ENCODE measurements at regions not wholly inside any gene's neighbourhood (a gene's known extent, or its start where the extent isn't known, plus 50 kb on each side); places are given as distances from the start of the nearest gene placed in this dataset.

DNA sequence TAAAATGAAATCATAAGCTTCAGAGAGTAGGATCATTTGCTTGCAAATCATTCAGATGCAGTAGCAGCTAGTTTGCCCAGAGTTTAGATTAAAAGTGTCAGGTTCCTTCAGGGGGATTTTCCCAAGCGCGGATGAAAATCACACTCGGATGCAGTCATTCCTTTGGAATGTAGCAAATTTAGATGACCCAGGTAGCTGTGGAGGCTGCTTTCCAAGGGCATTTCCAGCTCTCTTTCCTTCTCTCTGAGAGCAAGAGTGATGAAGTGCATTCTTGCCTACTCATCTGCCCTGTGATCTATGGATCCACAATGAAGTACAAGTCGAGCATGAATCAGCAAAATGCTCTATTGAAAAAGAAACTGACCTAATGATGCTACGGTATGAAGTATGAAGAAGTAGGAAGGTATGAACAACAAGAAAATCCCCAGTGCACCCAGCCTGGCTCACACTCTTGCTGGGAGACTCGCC lies 200.2 kb downstream of the PLK2 start:
- Histone ChIP-seq H3K36me3 (ENCODE audit: insufficient read depth, low read length) (no peaks in the 10 kb centered on the region), H3K27ac (ENCODE audit: low read depth, low read length) (no peak overlapping the region), H3K4me3 (ENCODE audit: low read length) (no peak overlapping the region), H3K4me1 (ENCODE audit: insufficient read depth, low read length) (no peaks in the 10 kb centered on the region), H3K27me3 (ENCODE audit: insufficient read depth, low read length, poor library complexity, severe bottlenecking) (no peaks in the 10 kb centered on the region), H3K9me3 (ENCODE audit: low read length) (no peaks in the 10 kb centered on the region)
- Mint-ChIP-seq H3K27me3 (no peaks in the 10 kb centered on the region), H3K4me3 (no peak overlapping the region), H3K27ac (no peak overlapping the region), H3K36me3 (no peaks in the 10 kb centered on the region), H3K4me1 (no peaks in the 10 kb centered on the region), H3K9me3 (peaks cover 0 to 5% (median 0%) of the 10 kb centered on the region in 5 donors)
- ChIA-PET CTCF (no interaction called here), POLR2A (no interaction called here)
- DNase-seq = no peak

DNA sequence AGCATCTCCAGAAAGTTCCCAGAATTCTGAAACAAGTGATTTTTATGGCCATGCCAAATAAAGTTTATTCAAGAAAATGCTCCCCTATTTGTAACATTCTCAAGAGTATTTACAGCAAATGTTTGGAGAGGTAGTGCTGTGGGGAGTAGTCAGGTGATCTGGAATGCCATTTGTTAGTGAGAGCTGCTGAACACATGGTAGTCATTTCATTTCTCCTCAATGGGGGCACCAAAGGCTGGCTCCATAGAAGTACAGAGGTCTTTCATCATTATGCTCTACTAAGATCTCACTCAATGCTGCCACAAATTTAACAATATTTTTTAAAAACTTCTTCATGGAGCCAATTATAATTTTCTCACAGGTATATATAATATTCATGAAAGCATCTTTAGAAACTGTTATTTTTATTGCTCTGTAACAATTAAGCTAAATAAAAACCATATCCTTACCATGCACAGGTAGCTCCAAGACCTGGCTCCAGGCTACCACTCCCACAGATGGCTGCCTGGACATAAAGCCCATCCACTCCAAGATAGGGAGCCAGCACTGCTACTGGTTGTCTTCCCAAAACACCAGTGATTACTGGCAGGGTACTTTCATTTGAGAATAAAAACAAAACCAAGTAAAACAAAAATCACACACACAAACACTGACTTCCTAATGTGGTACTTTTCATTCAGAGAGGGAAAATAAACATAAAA lies 200.8 kb downstream of the PLK2 start:
- DNase-seq = no peak
- no peaks in the 10 kb centered on the region for H3K9me3 ChIP-seq (ENCODE audit: low read length)
- no peaks in the 10 kb centered on the region for H3K27me3 Mint-ChIP-seq
- no peak overlapping the region for H3K4me3 Mint-ChIP-seq
- CTCF ChIA-PET = no interaction called here
- no peaks in the 10 kb centered on the region for H3K4me1 Mint-ChIP-seq
- H3K4me1 ChIP-seq (ENCODE audit: insufficient read depth, low read length) = no peaks in the 10 kb centered on the region
- H3K9me3 Mint-ChIP-seq = peaks cover 0 to 5% (median 0%) of the 10 kb centered on the region in 5 donors
- H3K36me3 Mint-ChIP-seq = no peaks in the 10 kb centered on the region
- no peak overlapping the region for H3K27ac Mint-ChIP-seq
- H3K4me3 ChIP-seq (ENCODE audit: low read length) = no peak overlapping the region
- H3K27ac ChIP-seq (ENCODE audit: low read depth, low read length) = no peak overlapping the region
- H3K36me3 ChIP-seq (ENCODE audit: insufficient read depth, low read length) = no peaks in the 10 kb centered on the region
- POLR2A ChIA-PET = no interaction called here
- H3K27me3 ChIP-seq (ENCODE audit: insufficient read depth, low read length, poor library complexity, severe bottlenecking) = no peaks in the 10 kb centered on the region

DNA sequence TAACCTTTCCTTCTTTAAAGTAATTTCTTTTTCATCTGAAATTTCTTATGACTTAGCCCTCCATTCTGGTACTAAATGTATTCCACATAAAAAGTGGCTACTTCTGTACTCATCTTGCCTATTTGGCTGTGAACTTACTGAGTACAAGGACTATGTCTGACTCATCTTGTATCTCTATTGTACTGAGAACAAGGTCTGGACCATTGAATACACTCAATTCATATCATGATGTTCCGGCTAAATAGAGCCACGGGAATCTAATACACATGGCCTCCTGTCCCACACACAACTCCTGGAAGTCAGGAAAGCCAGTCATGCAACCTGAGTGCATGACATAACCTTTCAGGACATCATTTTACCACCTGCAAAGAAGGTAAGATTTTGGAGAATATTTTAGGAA lies 203.9 kb downstream of the PLK2 start:
- Mint-ChIP-seq H3K27me3 (no peaks in the 10 kb centered on the region), H3K4me1 (no peaks in the 10 kb centered on the region), H3K27ac (no peak overlapping the region), H3K9me3 (peaks cover 0 to 2% (median 0%) of the 10 kb centered on the region in 5 donors), H3K36me3 (no peaks in the 10 kb centered on the region), H3K4me3 (no peak overlapping the region)
- H3K27ac ChIP-seq (ENCODE audit: low read depth, low read length) = no peak overlapping the region
- H3K9me3 ChIP-seq (ENCODE audit: low read length) = no peaks in the 10 kb centered on the region
- H3K4me1 ChIP-seq (ENCODE audit: insufficient read depth, low read length) = no peaks in the 10 kb centered on the region
- no peaks in the 10 kb centered on the region for H3K36me3 ChIP-seq (ENCODE audit: insufficient read depth, low read length)
- no peak for DNase-seq
- CTCF ChIA-PET = no interaction called here
- POLR2A ChIA-PET = no interaction called here
- H3K4me3 ChIP-seq (ENCODE audit: low read length) = no peak overlapping the region
- H3K27me3 ChIP-seq (ENCODE audit: insufficient read depth, low read length, poor library complexity, severe bottlenecking) = no peaks in the 10 kb centered on the region

DNA sequence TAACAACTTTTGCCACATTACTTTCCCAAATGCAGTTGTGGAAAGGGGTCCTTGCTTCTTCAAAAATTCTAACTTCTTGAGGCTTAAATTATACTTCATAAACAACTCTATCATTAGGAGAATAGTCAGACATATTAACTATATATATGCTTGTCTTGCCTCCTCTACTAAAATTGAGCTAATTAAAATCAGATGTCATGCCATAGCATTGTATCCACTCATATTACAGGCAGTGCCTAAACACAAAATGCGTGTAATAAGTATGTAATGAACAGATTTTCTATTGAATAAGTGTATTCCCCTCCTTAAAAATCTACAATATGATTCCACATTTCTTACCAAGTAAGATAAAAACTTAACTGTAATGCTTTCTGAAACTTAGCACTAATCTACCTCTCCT lies 204.5 kb downstream of the PLK2 start:
- CTCF ChIA-PET = no interaction called here
- H3K36me3 Mint-ChIP-seq = no peaks in the 10 kb centered on the region
- no peaks in the 10 kb centered on the region for H3K4me1 ChIP-seq (ENCODE audit: insufficient read depth, low read length)

DNA sequence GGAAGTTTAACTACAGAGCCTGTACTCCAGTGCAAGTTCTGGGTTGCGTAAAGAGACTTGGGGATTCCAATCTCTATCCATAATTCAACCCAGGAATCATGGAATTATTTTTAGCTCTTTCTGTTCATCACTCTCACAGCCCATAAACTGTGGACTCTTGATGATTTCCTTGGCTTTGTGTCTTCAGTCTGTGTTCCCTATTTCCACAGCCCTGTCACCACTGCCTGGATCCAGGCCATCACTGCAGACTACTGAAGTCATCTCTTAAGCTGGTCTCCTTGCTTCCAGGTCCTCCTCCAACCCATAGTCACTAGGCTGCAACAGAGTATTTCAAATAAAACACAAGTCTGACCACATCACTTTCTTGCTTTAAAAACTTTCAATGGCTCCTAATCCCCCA lies 211.7 kb downstream of the PLK2 start:
- Mint-ChIP-seq H3K27me3 (peaks cover 0 to 2% of the 10 kb centered on the region in 2 donors), H3K36me3 (no peaks in the 10 kb centered on the region)
- CTCF ChIA-PET = no interaction called here

More for the DNA sequence above, 204.5 kb downstream of the PLK2 start:
- Histone ChIP-seq H3K4me3 (ENCODE audit: low read length) (no peak overlapping the region), H3K9me3 (ENCODE audit: low read length) (no peaks in the 10 kb centered on the region), H3K36me3 (ENCODE audit: insufficient read depth, low read length) (no peaks in the 10 kb centered on the region), H3K27ac (ENCODE audit: low read depth, low read length) (no peak overlapping the region), H3K27me3 (ENCODE audit: insufficient read depth, low read length, poor library complexity, severe bottlenecking) (no peaks in the 10 kb centered on the region)
- DNase-seq = no peak
- H3K4me1 Mint-ChIP-seq = no peaks in the 10 kb centered on the region
- H3K4me3 Mint-ChIP-seq = no peak overlapping the region
- POLR2A ChIA-PET = no interaction called here
- no peak overlapping the region for H3K27ac Mint-ChIP-seq
- no peaks in the 10 kb centered on the region for H3K27me3 Mint-ChIP-seq
- peaks cover 0 to 2% (median 0%) of the 10 kb centered on the region in 5 donors for H3K9me3 Mint-ChIP-seq

DNA sequence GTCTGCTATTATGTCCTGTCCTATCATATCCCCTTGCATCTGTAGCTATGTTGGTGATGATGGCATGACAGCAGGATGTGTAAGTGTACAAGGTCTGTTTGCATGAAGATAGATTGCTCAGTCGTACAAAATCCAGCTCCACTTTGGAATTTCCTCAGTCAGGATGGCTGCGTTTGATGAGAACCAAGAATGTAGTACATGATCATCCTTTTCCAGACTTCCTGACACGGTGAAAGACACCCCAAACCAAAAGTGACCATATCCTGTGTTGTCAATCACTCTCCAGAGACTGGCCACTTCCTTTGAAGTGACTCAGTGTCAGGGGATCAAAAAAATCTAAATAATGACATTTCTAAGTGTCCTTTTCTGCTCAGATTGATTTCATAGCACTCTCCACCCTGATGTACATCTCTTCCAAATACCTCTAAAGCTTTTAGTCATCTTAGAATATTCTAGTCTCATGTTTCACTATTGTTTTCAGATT lies 213.4 kb downstream of the PLK2 start:
- Mint-ChIP-seq H3K4me3 (no peak overlapping the region), H3K36me3 (no peaks in the 10 kb centered on the region), H3K27ac (no peak overlapping the region), H3K4me1 (no peaks in the 10 kb centered on the region), H3K27me3 (peaks cover 0 to 2% of the 10 kb centered on the region in 2 donors), H3K9me3 (no peaks in the 10 kb centered on the region)
- ChIA-PET POLR2A (no interaction called here), CTCF (no interaction called here)
- DNase-seq = no peak
- no peaks in the 10 kb centered on the region for H3K9me3 ChIP-seq (ENCODE audit: low read length)
- no peaks in the 10 kb centered on the region for H3K27me3 ChIP-seq (ENCODE audit: insufficient read depth, low read length, poor library complexity, severe bottlenecking)
- no peak overlapping the region for H3K4me3 ChIP-seq (ENCODE audit: low read length)
- H3K36me3 ChIP-seq (ENCODE audit: insufficient read depth, low read length) = no peaks in the 10 kb centered on the region
- no peaks in the 10 kb centered on the region for H3K4me1 ChIP-seq (ENCODE audit: insufficient read depth, low read length)
- H3K27ac ChIP-seq (ENCODE audit: low read depth, low read length) = no peak overlapping the region

More for the DNA sequence above, 211.7 kb downstream of the PLK2 start:
- no peaks in the 10 kb centered on the region for H3K4me1 ChIP-seq (ENCODE audit: insufficient read depth, low read length)
- H3K36me3 ChIP-seq (ENCODE audit: insufficient read depth, low read length) = no peaks in the 10 kb centered on the region
- no peak overlapping the region for H3K4me3 ChIP-seq (ENCODE audit: low read length)
- no peaks in the 10 kb centered on the region for H3K9me3 ChIP-seq (ENCODE audit: low read length)
- Mint-ChIP-seq H3K4me3 (no peak overlapping the region), H3K27ac (no peak overlapping the region), H3K4me1 (no peaks in the 10 kb centered on the region), H3K9me3 (no peaks in the 10 kb centered on the region)
- DNase-seq = no peak
- no peak overlapping the region for H3K27ac ChIP-seq (ENCODE audit: low read depth, low read length)
- no peaks in the 10 kb centered on the region for H3K27me3 ChIP-seq (ENCODE audit: insufficient read depth, low read length, poor library complexity, severe bottlenecking)
- POLR2A ChIA-PET = no interaction called here

DNA sequence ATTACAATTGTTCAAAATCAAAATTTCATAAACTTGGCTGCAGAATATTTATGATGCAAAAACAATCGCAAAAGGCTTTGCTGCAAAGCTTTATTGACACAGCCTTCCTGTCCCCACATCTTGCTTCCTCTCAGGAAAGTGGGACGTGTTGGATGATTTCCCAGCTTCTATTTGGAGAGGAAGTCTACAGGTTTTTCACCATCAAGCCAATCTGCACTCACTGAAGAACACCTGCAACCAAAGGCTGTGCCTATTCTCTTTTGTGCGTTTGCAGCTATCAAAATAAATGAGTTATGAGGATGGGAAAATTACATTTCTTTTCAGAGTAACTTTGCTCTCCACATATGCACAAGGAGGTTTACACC lies 214.4 kb downstream of the PLK2 start:
- no peaks in the 10 kb centered on the region for H3K36me3 ChIP-seq (ENCODE audit: insufficient read depth, low read length)
- no peak overlapping the region for H3K4me3 ChIP-seq (ENCODE audit: low read length)
- H3K27ac ChIP-seq (ENCODE audit: low read depth, low read length) = no peak overlapping the region
- CTCF ChIA-PET = no interaction called here
- H3K4me1 Mint-ChIP-seq = no peaks in the 10 kb centered on the region
- no peaks in the 10 kb centered on the region for H3K27me3 ChIP-seq (ENCODE audit: insufficient read depth, low read length, poor library complexity, severe bottlenecking)
- H3K9me3 Mint-ChIP-seq = no peaks in the 10 kb centered on the region
- H3K9me3 ChIP-seq (ENCODE audit: low read length) = no peaks in the 10 kb centered on the region
- POLR2A ChIA-PET = no interaction called here
- no peak overlapping the region for H3K27ac Mint-ChIP-seq
- no peaks in the 10 kb centered on the region for H3K36me3 Mint-ChIP-seq
- no peak for DNase-seq
- no peak overlapping the region for H3K4me3 Mint-ChIP-seq
- H3K4me1 ChIP-seq (ENCODE audit: insufficient read depth, low read length) = no peaks in the 10 kb centered on the region
- H3K27me3 Mint-ChIP-seq = peaks cover 0 to 2% of the 10 kb centered on the region in 2 donors

DNA sequence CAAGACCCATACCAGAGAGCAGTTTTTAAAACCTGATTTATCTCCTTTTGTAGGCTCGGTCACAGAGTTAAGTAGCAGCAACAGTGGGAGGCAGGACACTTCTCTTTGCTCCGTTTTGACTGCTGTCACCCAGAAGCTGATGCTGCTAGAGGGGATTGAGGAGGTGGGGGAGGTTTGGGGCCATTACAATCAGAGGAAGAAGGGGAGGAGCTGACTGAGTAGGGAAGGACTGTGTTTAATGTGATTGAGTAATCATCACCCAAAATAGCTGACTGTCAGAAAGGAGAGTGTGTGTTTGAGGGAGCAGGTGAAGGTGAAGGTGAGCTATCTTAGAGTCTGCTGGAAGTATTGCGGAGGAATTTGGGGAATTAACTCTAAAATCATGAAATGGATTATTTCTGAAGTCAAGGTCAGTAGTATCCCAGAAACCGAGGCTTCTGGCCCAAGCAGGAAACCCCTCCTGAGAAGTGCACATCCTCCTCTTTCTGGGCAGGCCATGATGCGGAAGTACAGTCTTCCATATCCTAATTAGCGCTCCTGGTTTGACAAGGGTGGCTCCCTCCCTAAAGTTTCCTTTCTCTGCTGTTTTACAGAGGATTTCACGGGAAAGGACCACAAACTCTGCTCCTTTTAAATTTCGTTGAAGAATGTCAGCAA lies 214.9 kb downstream of the PLK2 start:
- H3K27ac Mint-ChIP-seq = no peak overlapping the region
- Histone ChIP-seq H3K27me3 (ENCODE audit: insufficient read depth, low read length, poor library complexity, severe bottlenecking) (no peaks in the 10 kb centered on the region), H3K4me3 (ENCODE audit: low read length) (no peak overlapping the region), H3K27ac (ENCODE audit: low read depth, low read length) (no peak overlapping the region), H3K36me3 (ENCODE audit: insufficient read depth, low read length) (no peaks in the 10 kb centered on the region), H3K4me1 (ENCODE audit: insufficient read depth, low read length) (no peaks in the 10 kb centered on the region), H3K9me3 (ENCODE audit: low read length) (no peaks in the 10 kb centered on the region)
- H3K4me3 Mint-ChIP-seq = no peak overlapping the region
- H3K9me3 Mint-ChIP-seq = no peaks in the 10 kb centered on the region
- CTCF ChIA-PET = no interaction called here
- POLR2A ChIA-PET = no interaction called here
- peaks cover 0 to 2% of the 10 kb centered on the region in 2 donors for H3K27me3 Mint-ChIP-seq
- no peak for DNase-seq
- H3K4me1 Mint-ChIP-seq = no peaks in the 10 kb centered on the region
- H3K36me3 Mint-ChIP-seq = no peaks in the 10 kb centered on the region

Data from CD8-positive, alpha-beta memory T cell (primary cell).